CD4-positive, alpha-beta memory T cell (primary cell): ENCODE measurements at regions not wholly inside any gene's neighbourhood (a gene's known extent, or its start where the extent isn't known, plus 50 kb on each side); places are given as distances from the start of the nearest gene placed in this dataset.

Experiments used
- CTCF ChIA-PET: fragments of 350-600 bp; sonication (Branson Sonifier 250); formaldehyde crosslinking; loops from one replicate; lab custom pipeline; 2021; ENCODE audit warnings: inconsistent platforms; ENCODE audit not compliant: partially characterized antibody; lab: Charles Lee
- POLR2A ChIA-PET: fragments of 350-600 bp; sonication (Branson Sonifier 250); formaldehyde crosslinking; loops from one replicate; lab custom pipeline; 2021; ENCODE audit not compliant: partially characterized antibody; lab: Charles Lee
- DNase-seq, 5 donors: peaks; one replicate each; pipeline versions ENCODE4 v3.0.0 to v3.0.0-alpha.2; 2020 to 2022; ENCODE audit warnings: mixed read lengths in 1 of 5
- H3K27ac ChIP-seq: one replicate; pipeline ENCODE4 v1.7.0; 2013; ENCODE audit warnings: low read depth, low read length
- H3K27me3 ChIP-seq: 2 replicates; pipeline ENCODE4 v1.7.0; 2013; ENCODE audit warnings: mild to moderate bottlenecking, low read length, moderate library complexity; ENCODE audit not compliant: insufficient read depth
- H3K36me3 ChIP-seq: 2 replicates; pipeline ENCODE4 v1.7.0; 2013; ENCODE audit warnings: mild to moderate bottlenecking, low read length, moderate library complexity; ENCODE audit not compliant: insufficient read depth
- H3K4me1 ChIP-seq: 2 replicates; pipeline ENCODE4 v1.7.0; 2013; ENCODE audit warnings: mild to moderate bottlenecking, low read length, moderate library complexity; ENCODE audit not compliant: insufficient read depth
- H3K4me3 ChIP-seq, 2 donors: one replicate each; pipeline ENCODE4 v1.7.0; 2013; ENCODE audit warnings: low read length in 2 of 2, mild to moderate bottlenecking in 1 of 2
- H3K9me3 ChIP-seq, 2 donors: one replicate each; pipeline ENCODE4 v1.7.0; 2013; ENCODE audit warnings: low read length in 2 of 2, control low read depth in 1 of 2; ENCODE audit not compliant: control insufficient read depth in 1 of 2
- H3K27ac Mint-ChIP-seq, 7 donors: one replicate each; pipeline ENCODE4 v1.8.0; 2020 to 2021; ENCODE audit warnings: mixed read lengths in 7 of 7, mild to moderate bottlenecking in 6 of 7, inconsistent platforms in 3 of 7, moderate library complexity in 3 of 7
- H3K27me3 Mint-ChIP-seq, 2 donors: one replicate each; pipeline ENCODE4 v1.8.0; 2020 to 2021; ENCODE audit warnings: mixed read lengths in 2 of 2
- H3K36me3 Mint-ChIP-seq, 2 donors: one replicate each; pipeline ENCODE4 v1.8.0; 2020 to 2021; ENCODE audit warnings: mixed read lengths in 2 of 2, inconsistent platforms in 1 of 2, mild to moderate bottlenecking in 1 of 2
- H3K4me1 Mint-ChIP-seq, 4 donors: one replicate each; pipeline ENCODE4 v1.8.0; 2020 to 2021; ENCODE audit warnings: mixed read lengths in 4 of 4, mild to moderate bottlenecking in 1 of 4
- H3K4me3 Mint-ChIP-seq, 8 donors: one replicate each; pipeline ENCODE4 v1.8.0; 2020 to 2021; ENCODE audit warnings: mixed read lengths in 8 of 8, mild to moderate bottlenecking in 7 of 8, moderate library complexity in 6 of 8, inconsistent platforms in 3 of 8
- H3K9me3 Mint-ChIP-seq, 8 donors: one replicate each; pipeline ENCODE4 v1.8.0; 2020 to 2021; ENCODE audit warnings: mixed read lengths in 8 of 8, mild to moderate bottlenecking in 5 of 8, inconsistent platforms in 3 of 8, moderate library complexity in 1 of 8
- intact Hi-C: fragments of 100-400 bp; cut with micrococcal nuclease; formaldehyde crosslinking; loops from one replicate; pipeline ENCODE4 v1.15.1; 2023

DNA sequence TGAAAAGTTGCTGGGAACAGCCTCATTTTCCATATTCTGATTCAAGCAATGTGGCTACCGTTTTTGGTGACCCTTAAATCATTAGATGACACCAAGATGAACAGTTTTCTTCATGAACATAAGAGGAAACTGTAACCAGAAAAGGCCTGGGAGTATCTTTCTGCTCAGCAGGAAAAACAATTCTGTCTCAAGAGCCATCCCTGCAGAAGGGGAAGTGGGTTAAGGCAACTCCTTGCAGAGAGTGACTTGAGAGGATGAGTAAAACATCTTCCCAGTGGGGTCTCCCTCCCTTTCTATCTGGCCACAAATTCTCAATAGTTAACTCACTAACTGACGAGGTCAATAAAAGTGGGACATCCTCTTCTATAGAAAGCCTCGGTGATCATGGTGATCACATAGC, 187.6 kb upstream of the NRIP1 start:
- intact Hi-C loops = no loop called here
- Mint-ChIP-seq H3K9me3 (peaks cover 0 to 2% (median 0%) of the 10 kb centered on the region in 8 donors), H3K4me1 (no peaks in the 10 kb centered on the region), H3K27ac (no peak overlapping the region), H3K4me3 (no peak overlapping the region), H3K36me3 (no peaks in the 10 kb centered on the region), H3K27me3 (peaks cover 6 to 9% of the 10 kb centered on the region in 2 donors)
- ChIA-PET POLR2A (no interaction called here), CTCF (no interaction called here)
- no peaks in the 10 kb centered on the region for H3K27me3 ChIP-seq
- H3K4me3 ChIP-seq = no peak overlapping the region
- no peak overlapping the region for H3K27ac ChIP-seq
- no peaks in the 10 kb centered on the region for H3K9me3 ChIP-seq
- no peaks in the 10 kb centered on the region for H3K36me3 ChIP-seq
- DNase-seq = no peak
- H3K4me1 ChIP-seq = no peaks in the 10 kb centered on the region

DNA sequence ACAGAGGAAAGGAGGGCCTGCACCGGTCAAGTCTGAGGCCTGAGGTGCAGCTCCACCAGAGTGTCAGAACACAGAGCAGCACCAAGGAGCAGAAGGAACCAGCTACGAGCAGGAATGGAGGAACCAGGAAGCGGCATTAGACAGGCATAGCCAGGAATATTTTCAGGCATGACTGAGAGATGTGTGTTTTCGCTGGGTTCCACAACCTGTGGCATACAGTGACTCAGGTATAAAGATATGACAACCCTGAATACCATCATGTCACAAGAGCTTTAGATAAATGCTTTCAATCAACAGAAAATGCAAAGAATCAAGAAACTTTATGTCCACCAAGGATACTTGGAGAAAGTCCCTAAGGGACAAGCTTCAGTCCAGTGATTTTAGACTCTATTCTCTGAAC, 189.3 kb upstream of the NRIP1 start:
- ChIA-PET POLR2A (no interaction called here), CTCF (no interaction called here)
- DNase-seq = no peak
- intact Hi-C loops = no loop called here
- Mint-ChIP-seq H3K27ac (no peak overlapping the region), H3K9me3 (peaks cover 0 to 2% (median 0%) of the 10 kb centered on the region in 8 donors), H3K4me3 (no peak overlapping the region), H3K36me3 (no peaks in the 10 kb centered on the region), H3K27me3 (peaks cover 6% of the 10 kb centered on the region in 2 donors), H3K4me1 (no peaks in the 10 kb centered on the region)
- no peaks in the 10 kb centered on the region for H3K27me3 ChIP-seq
- H3K36me3 ChIP-seq = no peaks in the 10 kb centered on the region
- no peaks in the 10 kb centered on the region for H3K4me1 ChIP-seq
- H3K9me3 ChIP-seq = no peaks in the 10 kb centered on the region
- no peak overlapping the region for H3K4me3 ChIP-seq
- no peak overlapping the region for H3K27ac ChIP-seq

DNA sequence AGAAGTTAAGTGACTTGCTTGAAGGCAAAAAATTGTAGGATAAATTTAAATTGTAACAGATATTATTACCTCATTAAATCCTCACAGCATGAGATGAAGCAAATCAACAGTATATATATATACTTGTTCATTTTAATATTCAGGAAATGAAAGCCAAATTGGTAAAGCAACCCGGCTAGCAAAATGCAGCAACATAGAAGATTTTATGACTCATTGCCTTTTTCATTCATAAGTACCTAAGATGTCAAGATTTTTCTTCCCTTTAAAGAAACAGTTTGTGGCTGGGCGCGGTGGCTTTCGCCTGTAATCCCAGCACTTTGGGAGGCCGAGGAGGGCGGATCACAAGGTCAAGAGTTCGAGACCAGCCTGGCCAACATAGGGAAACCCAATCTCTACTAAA, 190.5 kb upstream of the NRIP1 start:
- Histone ChIP-seq H3K4me3 (no peak overlapping the region), H3K4me1 (no peaks in the 10 kb centered on the region), H3K36me3 (no peaks in the 10 kb centered on the region), H3K9me3 (no peaks in the 10 kb centered on the region), H3K27me3 (no peaks in the 10 kb centered on the region), H3K27ac (no peak overlapping the region)
- H3K27me3 Mint-ChIP-seq = peaks cover 5 to 6% of the 10 kb centered on the region in 2 donors
- no peaks in the 10 kb centered on the region for H3K36me3 Mint-ChIP-seq
- intact Hi-C loops = no loop called here
- H3K9me3 Mint-ChIP-seq = peaks cover 0 to 2% (median 0%) of the 10 kb centered on the region in 8 donors
- no peak overlapping the region for H3K4me3 Mint-ChIP-seq
- no peak for DNase-seq
- ChIA-PET POLR2A (no interaction called here), CTCF (no interaction called here)
- no peak overlapping the region for H3K27ac Mint-ChIP-seq
- H3K4me1 Mint-ChIP-seq = no peaks in the 10 kb centered on the region

DNA sequence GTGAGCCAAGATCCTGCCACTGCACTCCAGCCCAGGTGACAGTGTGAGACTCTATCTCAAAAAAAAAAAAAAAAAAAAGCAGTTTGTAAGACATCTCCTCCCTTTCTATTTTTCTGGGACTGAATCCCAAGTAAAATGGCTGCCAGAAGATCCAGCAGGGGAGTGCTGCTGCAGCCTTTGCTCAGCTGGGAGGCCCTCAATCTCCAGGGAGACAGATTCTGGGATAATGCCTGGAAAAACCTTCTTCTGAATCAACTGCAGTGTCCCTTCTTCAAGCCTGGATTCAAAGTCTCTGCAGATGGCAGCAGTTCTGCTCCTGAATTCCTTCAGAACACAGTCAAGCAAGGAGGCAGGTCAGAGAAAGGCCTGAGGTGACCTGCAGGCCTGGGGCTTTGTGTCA, 191.0 kb upstream of the NRIP1 start:
- intact Hi-C loops = no loop called here

DNA sequence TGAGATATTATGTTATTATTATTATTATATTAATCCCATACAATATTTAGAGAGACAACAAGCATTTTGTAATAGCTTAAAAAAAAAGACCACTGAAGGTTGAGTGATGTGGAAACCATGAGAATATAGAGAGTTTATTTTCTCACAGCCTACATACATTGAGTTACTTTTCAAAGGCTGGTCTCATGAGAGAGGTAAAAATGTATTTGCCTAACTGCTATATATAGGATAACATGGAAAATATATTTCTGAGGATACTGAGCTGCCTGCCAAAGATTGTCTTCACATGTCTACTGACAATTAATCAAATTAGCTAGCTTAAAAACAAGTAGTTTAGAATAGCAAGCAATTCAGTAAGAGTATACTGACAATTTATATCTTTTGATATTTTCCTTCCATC, 192.2 kb upstream of the NRIP1 start:
- no peaks in the 10 kb centered on the region for H3K9me3 ChIP-seq
- no peak overlapping the region for H3K27ac ChIP-seq
- H3K4me3 Mint-ChIP-seq = no peak overlapping the region
- H3K4me1 Mint-ChIP-seq = no peaks in the 10 kb centered on the region
- H3K36me3 Mint-ChIP-seq = no peaks in the 10 kb centered on the region
- H3K4me3 ChIP-seq = no peak overlapping the region
- intact Hi-C loops = no loop called here
- H3K27me3 Mint-ChIP-seq = peaks cover 3 to 6% of the 10 kb centered on the region in 2 donors
- no peak for DNase-seq
- no peaks in the 10 kb centered on the region for H3K4me1 ChIP-seq
- POLR2A ChIA-PET = no interaction called here
- H3K27ac Mint-ChIP-seq = no peak overlapping the region
- CTCF ChIA-PET = no interaction called here
- H3K9me3 Mint-ChIP-seq = peaks cover 0 to 2% (median 0%) of the 10 kb centered on the region in 8 donors
- no peaks in the 10 kb centered on the region for H3K36me3 ChIP-seq
- H3K27me3 ChIP-seq = no peaks in the 10 kb centered on the region

More for the DNA sequence above, 191.0 kb upstream of the NRIP1 start:
- peaks cover 5 to 6% of the 10 kb centered on the region in 2 donors for H3K27me3 Mint-ChIP-seq
- H3K4me1 Mint-ChIP-seq = no peaks in the 10 kb centered on the region
- H3K9me3 Mint-ChIP-seq = peaks cover 0 to 2% (median 0%) of the 10 kb centered on the region in 8 donors
- Histone ChIP-seq H3K27ac (no peak overlapping the region), H3K27me3 (no peaks in the 10 kb centered on the region), H3K4me3 (no peak overlapping the region), H3K9me3 (no peaks in the 10 kb centered on the region), H3K36me3 (no peaks in the 10 kb centered on the region), H3K4me1 (no peaks in the 10 kb centered on the region)
- ChIA-PET CTCF (no interaction called here), POLR2A (no interaction called here)
- DNase-seq = no peak
- no peaks in the 10 kb centered on the region for H3K36me3 Mint-ChIP-seq
- no peak overlapping the region for H3K27ac Mint-ChIP-seq
- H3K4me3 Mint-ChIP-seq = no peak overlapping the region

DNA sequence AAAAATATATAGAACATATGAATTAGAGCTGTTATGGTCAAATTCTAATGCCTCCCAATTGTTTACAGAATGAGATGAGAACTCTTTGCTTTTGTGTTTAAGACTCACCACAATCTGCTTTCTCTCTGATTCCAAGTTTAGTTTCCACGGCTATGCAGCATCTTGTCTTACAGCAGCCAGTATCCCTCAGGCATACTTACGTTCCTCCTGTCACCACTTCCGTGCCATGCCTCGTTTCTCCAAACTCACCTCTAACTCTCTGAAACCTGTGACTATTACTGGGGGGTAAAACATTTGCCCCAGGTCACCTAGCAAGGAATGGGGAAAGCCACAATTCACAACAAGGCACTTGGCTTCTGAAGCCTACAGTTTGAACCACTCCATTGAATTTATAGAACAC, 192.8 kb upstream of the NRIP1 start:
- Histone ChIP-seq H3K4me1 (no peaks in the 10 kb centered on the region), H3K27ac (no peak overlapping the region), H3K27me3 (no peaks in the 10 kb centered on the region), H3K4me3 (no peak overlapping the region), H3K36me3 (no peaks in the 10 kb centered on the region), H3K9me3 (no peaks in the 10 kb centered on the region)
- ChIA-PET CTCF (no interaction called here), POLR2A (no interaction called here)
- no peak overlapping the region for H3K4me3 Mint-ChIP-seq
- H3K36me3 Mint-ChIP-seq = no peaks in the 10 kb centered on the region
- DNase-seq = no peak
- H3K4me1 Mint-ChIP-seq = no peaks in the 10 kb centered on the region
- H3K27ac Mint-ChIP-seq = no peak overlapping the region
- intact Hi-C loops = no loop called here
- H3K27me3 Mint-ChIP-seq = peaks cover 3 to 6% of the 10 kb centered on the region in 2 donors
- peaks cover 0 to 2% (median 0%) of the 10 kb centered on the region in 8 donors for H3K9me3 Mint-ChIP-seq

DNA sequence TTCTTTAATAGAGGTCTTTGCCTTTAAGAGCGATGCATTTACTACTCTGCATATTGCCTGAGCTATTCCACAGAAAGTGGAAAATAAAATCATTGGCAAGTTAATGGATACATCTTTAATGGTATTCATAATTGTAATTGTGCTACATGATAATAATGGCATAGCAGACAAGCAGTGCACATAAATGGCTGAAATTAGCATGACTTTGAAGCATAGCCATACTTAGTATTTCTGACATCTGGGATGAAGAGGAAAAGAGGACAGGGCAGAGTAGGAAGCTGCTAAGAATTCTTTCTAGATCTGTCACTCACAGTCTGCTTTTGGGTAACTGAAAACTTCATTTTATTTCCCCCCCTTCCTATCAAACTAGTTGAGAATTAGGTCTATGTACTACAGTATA, 195.0 kb upstream of the NRIP1 start:
- POLR2A ChIA-PET = no interaction called here
- no peaks in the 10 kb centered on the region for H3K9me3 ChIP-seq
- H3K4me1 ChIP-seq = no peaks in the 10 kb centered on the region
- no peaks in the 10 kb centered on the region for H3K4me1 Mint-ChIP-seq
- peaks cover 0 to 4% (median 0%) of the 10 kb centered on the region in 8 donors for H3K9me3 Mint-ChIP-seq
- H3K27ac ChIP-seq = no peak overlapping the region
- H3K27ac Mint-ChIP-seq = no peak overlapping the region
- H3K4me3 ChIP-seq = no peak overlapping the region
- H3K36me3 ChIP-seq = no peaks in the 10 kb centered on the region
- H3K27me3 ChIP-seq = no peaks in the 10 kb centered on the region
- no peaks in the 10 kb centered on the region for H3K36me3 Mint-ChIP-seq
- CTCF ChIA-PET = no interaction called here
- peaks cover 1 to 6% of the 10 kb centered on the region in 2 donors for H3K27me3 Mint-ChIP-seq
- H3K4me3 Mint-ChIP-seq = no peak overlapping the region
- intact Hi-C loops = no loop called here
- DNase-seq = no peak

DNA sequence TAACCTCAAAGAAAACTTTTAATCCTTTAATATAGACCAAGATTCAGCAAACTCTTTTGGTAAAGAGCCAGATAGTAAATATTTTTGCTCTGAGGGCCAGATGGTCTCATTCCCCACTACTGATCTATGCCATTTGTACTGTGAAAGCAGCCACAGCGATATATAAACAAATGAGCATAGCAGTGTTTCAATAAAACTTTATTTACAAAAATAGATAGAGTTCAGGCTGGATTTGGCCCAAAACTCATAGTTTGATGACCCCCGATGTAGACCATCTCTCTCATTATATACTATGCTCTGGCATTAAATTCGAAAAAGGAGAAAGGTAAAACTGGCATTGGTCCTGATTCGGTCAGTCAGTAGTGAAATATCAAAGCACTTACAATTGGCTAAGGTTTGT, 195.8 kb upstream of the NRIP1 start:
- Mint-ChIP-seq H3K27ac (no peak overlapping the region), H3K9me3 (peaks cover 0 to 4% (median 0%) of the 10 kb centered on the region in 8 donors), H3K4me3 (no peak overlapping the region), H3K4me1 (no peaks in the 10 kb centered on the region), H3K27me3 (peaks cover 1 to 6% of the 10 kb centered on the region in 2 donors), H3K36me3 (no peaks in the 10 kb centered on the region)
- H3K4me1 ChIP-seq = no peaks in the 10 kb centered on the region
- DNase-seq = no peak
- POLR2A ChIA-PET = no interaction called here
- no peaks in the 10 kb centered on the region for H3K9me3 ChIP-seq
- no peaks in the 10 kb centered on the region for H3K36me3 ChIP-seq
- no peak overlapping the region for H3K27ac ChIP-seq
- intact Hi-C loops = no loop called here
- no peak overlapping the region for H3K4me3 ChIP-seq
- CTCF ChIA-PET = no interaction called here
- no peaks in the 10 kb centered on the region for H3K27me3 ChIP-seq
